ENCODE measurements at regions not wholly inside any gene's neighbourhood (a gene's known extent, or its start where the extent isn't known, plus 50 kb on each side); places are given as distances from the start of the nearest gene placed in this dataset.

DNA sequence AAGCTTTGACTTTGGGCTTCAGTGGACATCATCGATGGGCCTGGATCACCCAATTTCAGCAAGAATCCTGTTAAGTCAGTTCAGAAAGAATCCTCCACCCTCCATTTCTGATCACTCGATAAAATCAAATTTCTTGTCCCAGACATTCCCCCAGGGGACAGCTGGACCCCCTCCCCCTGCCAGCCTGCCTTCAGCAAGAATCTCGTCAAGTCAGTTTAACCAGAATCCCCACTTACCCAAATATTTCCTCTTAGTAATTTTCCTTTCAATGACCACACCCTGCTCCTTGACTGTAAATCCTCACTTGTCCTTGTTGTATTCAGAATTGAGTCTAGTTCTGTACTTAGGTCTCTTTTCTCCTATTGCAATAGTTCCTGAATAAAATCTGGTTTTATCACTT, 766.9 kb downstream of the XPNPEP1 start:
- ChIA-PET CTCF (ENCODE audit: partially characterized antibody) (no interaction called here), POLR2A (ENCODE audit: partially characterized antibody) (no interaction called here)
- H3K36me3 ChIP-seq (ENCODE audit: control insufficient read depth in 2 of 4, insufficient read depth in 4 of 4, low read length in 3 of 4): no peaks in the 10 kb centered on the region
- H3K9me3 ChIP-seq (ENCODE audit: insufficient read depth in 2 of 2, low read depth in 1 of 2, low read length in 1 of 2): 0 out of 4 replicates have a peak, but pooled peaks cover 0 to 4% of the 10 kb centered on the region in 2 experiments
- H3K27ac ChIP-seq (ENCODE audit: low read depth, low read length): no peak overlapping the region
- H4K91ac ChIP-seq (replicated peaks; ENCODE audit: insufficient read length, low read length): no peak overlapping the region
- H2BK12ac ChIP-seq (ENCODE audit: low read depth, low read length): no peak overlapping the region
- no peak for TF ChIP-seq RNF2 (IDR thresholded peaks at IDR 0.05; ENCODE audit: borderline replicate concordance, low read depth, low read length, missing control alignments, poor library complexity, severe bottlenecking)
- no peak for TF ChIP-seq NRF1 (IDR thresholded peaks at IDR 0.05; ENCODE audit: low read depth, low read length)
- no peak for TF ChIP-seq SIX5 (IDR thresholded peaks at IDR 0.05; ENCODE audit: low read depth, low read length)
- no peaks in the 10 kb centered on the region for H3K27me3 ChIP-seq (replicated peaks in 1 of 4; ENCODE audit: control insufficient read depth in 3 of 4, extremely low read depth in 1 of 4, insufficient read depth in 3 of 4, low read length in 3 of 4)
- 91% methylated on average over 3 of the region's 3 CpGs; no CpG with 5 or more reads in 1 of the 2 experiments for WGBS, 2 experiments (ENCODE audit: extremely low coverage in 1 of 2, insufficient coverage in 1 of 2, insufficient read length in 1 of 2, insufficient replicate concordance in 2 of 2, low coverage in 1 of 2, low lambda C conversion rate in 2 of 2, missing lambda C conversion rate in 1 of 2)
- H3K23ac ChIP-seq (ENCODE audit: insufficient read length): no peak overlapping the region
- H3K56ac ChIP-seq (replicated peaks; ENCODE audit: insufficient read length, low read depth, low read length): no peak overlapping the region
- FAIRE-seq: no peak
- no peak overlapping the region for H3K4me3 ChIP-seq (ENCODE audit: extremely low read depth in 1 of 4, insufficient read depth in 2 of 4, low read depth in 3 of 4, low read length in 4 of 4)
- no peaks in the 10 kb centered on the region for H3K79me1 ChIP-seq (ENCODE audit: low read depth, low read length)
- H2AFZ ChIP-seq (ENCODE audit: low read length): no peak overlapping the region
- H2BK20ac ChIP-seq (ENCODE audit: low read length): no peak overlapping the region
- no peak for DNase-seq (ENCODE audit: low read depth in 1 of 2, low spot score in 2 of 2)
- no peaks in the 10 kb centered on the region for H3K79me2 ChIP-seq (ENCODE audit: control insufficient read depth in 1 of 2, insufficient read depth in 2 of 2, low read length in 2 of 2)
- H3K4me1 ChIP-seq (replicated peaks in 1 of 4; ENCODE audit: control insufficient read depth in 3 of 4, insufficient read depth in 4 of 4, low read length in 3 of 4): no peaks in the 10 kb centered on the region
- no peak overlapping the region for H2BK5ac ChIP-seq (ENCODE audit: low read depth, low read length)
- H3K18ac ChIP-seq (ENCODE audit: extremely low read depth, low read length): no peak overlapping the region
- no peak overlapping the region for H3K9ac ChIP-seq (replicated peaks in 1 of 4; ENCODE audit: extremely low read depth in 1 of 4, low read depth in 3 of 4, low read length in 3 of 4)
- H3K23me2 ChIP-seq (ENCODE audit: low read depth, low read length): no peaks in the 10 kb centered on the region
- H3K4ac ChIP-seq (replicated peaks; ENCODE audit: insufficient read length, low read depth, low read length): no peak overlapping the region
- no peaks in the 10 kb centered on the region for H4K20me1 ChIP-seq (replicated peaks in 1 of 2; ENCODE audit: control insufficient read depth in 1 of 2, insufficient read depth in 2 of 2, low read length in 2 of 2)
- no peak overlapping the region for H2AK5ac ChIP-seq (ENCODE audit: low read depth, low read length)
- H3K4me2 ChIP-seq (ENCODE audit: insufficient read depth in 1 of 2, low read depth in 2 of 2, low read length in 2 of 2): no peak overlapping the region
- H4K5ac ChIP-seq (ENCODE audit: insufficient read length, low read depth, low read length): no peak overlapping the region
- H2BK15ac ChIP-seq (ENCODE audit: low read length): no peak overlapping the region
- no peak overlapping the region for H2BK120ac ChIP-seq (replicated peaks; ENCODE audit: low read depth, low read length)
- H4K8ac ChIP-seq (ENCODE audit: extremely low read depth, insufficient read depth, low read length): no peak overlapping the region
- no peak overlapping the region for H3K14ac ChIP-seq (ENCODE audit: insufficient read length)
